ENCODE measurements at regions not wholly inside any gene's neighbourhood (a gene's known extent, or its start where the extent isn't known, plus 50 kb on each side); places are given as distances from the start of the nearest gene placed in this dataset.

GRCh38 chr1:29704430-29704829 is 468.1 kb downstream of the PTPRU start:
- no peak for DNase-seq

GRCh38 chr1:29703596-29704370 is 467.5 kb downstream of the PTPRU start:
- DNase-seq, result peak; percentile 53

- no peak for DNase-seq
Measured at GRCh38 chr1:29700491-29700890, 464.2 kb downstream of the PTPRU start.

GRCh38 chr1:29698626-29699025 is 462.3 kb downstream of the PTPRU start:
- DNase-seq, result no peak

GRCh38 chr1:29698033-29698432 is 461.7 kb downstream of the PTPRU start:
- DNase-seq, result peak; percentile 73

- no peak for DNase-seq
Measured at GRCh38 chr1:29697391-29697780, 461.1 kb downstream of the PTPRU start.

- DNase-seq, result no peak
Measured at GRCh38 chr1:29696656-29697390, 460.5 kb downstream of the PTPRU start.

GRCh38 chr1:29695803-29696202 is 459.5 kb downstream of the PTPRU start:
- no peak for DNase-seq

GRCh38 chr1:29695036-29695435 is 458.7 kb downstream of the PTPRU start:
- no peak for DNase-seq

GRCh38 chr1:29691499-29691898 is 455.2 kb downstream of the PTPRU start:
- DNase-seq, result no peak

- no peak for DNase-seq
Measured at GRCh38 chr1:29690156-29690555, 453.8 kb downstream of the PTPRU start.

GRCh38 chr1:29689372-29690030 is 453.2 kb downstream of the PTPRU start:
- no peak for DNase-seq

- DNase-seq, result peak; percentile 92
Measured at GRCh38 chr1:29688471-29689365, 452.4 kb downstream of the PTPRU start.

- peak; percentile 30 for DNase-seq
Measured at GRCh38 chr1:29687601-29688244, 451.4 kb downstream of the PTPRU start.

GRCh38 chr1:29687166-29687565 is 450.8 kb downstream of the PTPRU start:
- no peak for DNase-seq

GRCh38 chr1:29686012-29686930 is 449.9 kb downstream of the PTPRU start:
- peak; percentile 63 for DNase-seq

GRCh38 chr1:29685387-29685786 is 449.1 kb downstream of the PTPRU start:
- DNase-seq, result peak; percentile 14

- no peak for DNase-seq
Measured at GRCh38 chr1:29684141-29684540, 447.8 kb downstream of the PTPRU start.

GRCh38 chr1:29683472-29683871 is 447.1 kb downstream of the PTPRU start:
- DNase-seq, result no peak

- DNase-seq, result peak; percentile 14
Measured at GRCh38 chr1:29682919-29683295, 446.6 kb downstream of the PTPRU start.

Measured in EL (cell line).